ENCODE measurements at regions not wholly inside any gene's neighbourhood (a gene's known extent, or its start where the extent isn't known, plus 50 kb on each side); places are given as distances from the start of the nearest gene placed in this dataset.

GRCh38 chr5:25604681-25605080 is 959.9 kb upstream of the CDH10 start (continued):
- TF ChIP-seq NRF1 (IDR thresholded peaks at IDR 0.05; ENCODE audit: low read depth, low read length), result no peak

Measured in H1 (cell line).